ENCODE measurements at regions not wholly inside any gene's neighbourhood (a gene's known extent, or its start where the extent isn't known, plus 50 kb on each side); places are given as distances from the start of the nearest gene placed in this dataset.
"Not testable (repeated sequence)": the region's sequence is repeated elsewhere in the genome, so short reads cannot be mapped to it uniquely, and the experiment has no call there.

DNA sequence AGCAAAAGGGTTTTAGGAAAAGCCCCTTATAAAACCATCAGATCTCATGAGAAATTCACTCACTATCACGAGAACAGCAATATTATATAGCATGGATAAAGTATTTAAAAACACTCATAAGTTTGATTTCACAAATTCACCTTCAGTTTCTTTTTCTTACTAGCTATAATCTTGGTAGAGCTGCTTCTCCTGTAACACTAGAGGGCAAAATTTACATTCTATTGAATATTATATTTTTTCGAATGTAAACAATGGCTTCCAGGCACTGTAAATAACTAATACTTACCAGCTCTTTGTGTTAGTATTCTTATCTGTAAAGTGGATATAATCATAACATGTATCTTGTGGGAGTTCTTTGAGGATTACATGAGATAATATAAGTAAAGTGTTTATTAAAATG lies 259.6 kb downstream of the CCER1 start:
- DNase-seq: no peak

- DNase-seq: no peak
Observed at GRCh38 chr12:90690120-90690519, 264.9 kb downstream of the CCER1 start.

GRCh38 chr12:90687682-90688081 lies 267.3 kb downstream of the CCER1 start:
- not testable (repeated sequence) for DNase-seq

DNA sequence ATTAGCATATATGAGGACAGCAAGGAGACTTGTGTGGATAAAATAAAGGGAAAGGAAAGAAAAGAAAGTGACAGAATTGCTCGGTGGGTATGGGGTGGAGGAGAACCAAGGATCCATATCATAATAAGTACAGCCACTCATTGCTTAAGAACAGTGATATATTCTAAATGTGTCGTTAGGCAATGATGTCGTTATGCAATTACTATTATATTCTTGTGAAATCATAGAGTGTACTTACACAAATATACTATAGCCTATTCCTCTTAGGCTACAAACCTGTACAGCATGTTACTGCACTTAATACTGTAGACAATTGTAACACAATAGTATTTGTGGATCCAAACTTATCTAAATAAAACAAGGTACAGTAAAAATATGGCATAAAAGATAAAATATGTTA lies 271.1 kb downstream of the CCER1 start:
- DNase-seq: no peak

DNA sequence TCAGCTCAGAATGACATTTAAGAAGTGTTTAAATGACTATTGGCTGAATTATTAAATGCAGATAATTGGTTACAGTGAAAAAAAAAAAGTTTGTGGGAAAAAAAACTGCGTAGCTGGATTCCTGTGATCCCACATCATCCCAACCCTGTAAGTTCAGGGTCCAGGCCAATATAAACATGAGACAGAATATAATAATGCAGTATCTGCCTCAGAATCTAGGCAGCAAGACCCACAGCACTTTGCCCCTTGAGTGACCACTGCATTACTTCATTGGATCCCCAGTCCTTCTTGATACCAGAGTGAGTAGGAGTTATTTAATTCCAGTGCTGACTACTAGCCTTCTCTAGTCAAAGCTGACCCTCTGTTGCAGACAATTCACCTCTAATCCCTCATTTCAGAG lies 272.6 kb downstream of the CCER1 start:
- no peak for DNase-seq

DNA sequence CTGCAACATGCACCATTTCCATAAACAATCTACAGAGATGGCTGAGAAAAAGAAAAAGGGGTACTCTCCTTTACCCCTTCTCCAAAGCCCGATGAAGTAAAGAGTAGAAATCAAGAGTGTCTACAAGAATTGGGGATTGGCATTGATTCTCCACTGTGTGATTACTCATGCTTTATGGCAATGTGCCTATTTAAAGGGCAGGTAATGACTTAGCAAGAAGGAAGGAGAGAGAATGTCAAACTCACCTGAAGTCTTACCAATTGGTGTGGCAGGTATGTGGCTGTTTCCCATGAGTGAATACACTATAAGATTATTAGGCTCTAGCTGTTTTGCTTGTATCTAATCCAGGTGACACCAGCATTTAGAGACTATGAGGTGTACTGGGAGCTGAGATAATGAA lies 275.3 kb downstream of the CCER1 start:
- DNase-seq: no peak

DNA sequence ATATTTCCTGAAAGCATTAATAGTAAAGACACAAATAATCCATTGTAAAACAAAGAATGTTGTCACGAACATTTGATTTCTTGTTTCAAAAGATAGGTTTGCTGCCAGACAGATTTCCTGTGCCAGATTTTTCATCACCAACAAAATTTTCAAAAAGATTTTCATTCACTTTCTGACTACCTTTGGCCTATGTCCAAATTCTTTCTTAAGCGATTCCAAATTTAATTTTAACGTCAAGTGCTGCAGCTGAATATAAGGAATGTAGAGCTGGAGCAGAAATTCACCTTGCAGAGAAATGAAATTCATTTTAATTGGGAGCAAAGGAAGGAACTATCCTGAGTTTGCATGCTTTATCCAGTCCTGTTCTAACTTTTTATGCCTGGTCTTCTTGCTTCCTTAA lies 277.4 kb downstream of the CCER1 start:
- no peak for DNase-seq

GRCh38 chr12:90677055-90677454 lies 277.9 kb downstream of the CCER1 start:
- DNase-seq: no peak

DNA sequence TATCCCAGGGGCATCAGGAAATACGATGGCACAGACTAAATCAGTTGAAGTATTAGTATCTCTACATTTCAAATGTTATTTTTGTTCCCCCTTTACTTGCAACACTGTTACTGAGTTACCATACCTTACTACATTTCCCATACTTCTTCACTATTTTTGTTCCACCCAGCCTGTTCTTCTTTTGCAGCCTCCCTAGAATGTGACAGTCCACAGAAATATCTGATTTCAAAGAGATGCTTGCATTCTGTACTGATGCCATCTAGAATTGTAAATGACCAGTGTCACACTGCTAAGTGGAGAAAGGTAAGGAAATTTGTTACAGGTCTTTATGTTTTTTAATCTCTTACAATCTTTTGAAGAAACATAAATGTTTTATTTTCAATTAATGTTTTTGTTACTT lies 279.9 kb downstream of the CCER1 start:
- DNase-seq: no peak

DNA sequence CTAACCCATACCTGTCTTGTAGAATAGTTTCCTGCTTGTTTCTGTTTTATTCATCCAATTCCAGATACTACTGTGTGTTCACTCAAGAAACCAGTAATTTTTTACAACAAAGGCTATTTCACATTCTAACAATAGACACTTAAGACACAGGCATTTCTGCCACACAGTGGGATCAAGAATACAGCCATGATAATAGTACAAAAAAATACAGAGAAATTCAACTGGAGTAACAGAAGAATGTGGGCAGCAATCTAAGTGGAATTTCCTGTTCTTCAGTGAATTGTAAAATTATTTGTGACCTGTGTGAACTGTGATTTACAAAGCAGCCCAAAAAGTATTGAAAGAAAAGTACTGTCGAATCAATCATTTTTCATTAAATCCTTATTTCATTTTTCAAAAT lies 282.9 kb downstream of the CCER1 start:
- DNase-seq: no peak

GRCh38 chr12:90663949-90664348 lies 291.0 kb downstream of the CCER1 start:
- not testable (repeated sequence) for DNase-seq

GRCh38 chr12:90659060-90659459 lies 295.9 kb downstream of the CCER1 start:
- no peak for DNase-seq

- no peak for DNase-seq
Observed at GRCh38 chr12:90653040-90653439, 301.9 kb downstream of the CCER1 start.

GRCh38 chr12:90652280-90652679 lies 302.7 kb downstream of the CCER1 start:
- DNase-seq: no peak

DNA sequence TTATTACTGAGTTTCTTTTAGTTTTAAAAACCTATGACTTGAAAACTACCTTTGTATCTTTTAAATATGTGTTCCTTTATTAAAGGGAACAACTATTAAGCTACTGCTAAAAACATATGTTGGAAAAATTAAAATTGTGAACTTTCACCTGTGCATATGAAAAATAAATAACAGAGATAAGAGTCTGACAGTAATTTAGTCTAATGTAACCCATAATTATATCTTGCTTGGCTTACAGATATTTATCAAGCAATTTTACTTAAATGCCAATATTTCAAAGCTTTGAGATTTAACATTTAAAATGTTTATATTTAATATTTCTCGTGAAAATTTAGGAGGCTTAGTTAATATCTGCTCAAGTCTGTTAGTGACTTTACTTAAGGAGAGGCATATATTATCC lies 309.8 kb downstream of the CCER1 start:
- no peak for DNase-seq

DNA sequence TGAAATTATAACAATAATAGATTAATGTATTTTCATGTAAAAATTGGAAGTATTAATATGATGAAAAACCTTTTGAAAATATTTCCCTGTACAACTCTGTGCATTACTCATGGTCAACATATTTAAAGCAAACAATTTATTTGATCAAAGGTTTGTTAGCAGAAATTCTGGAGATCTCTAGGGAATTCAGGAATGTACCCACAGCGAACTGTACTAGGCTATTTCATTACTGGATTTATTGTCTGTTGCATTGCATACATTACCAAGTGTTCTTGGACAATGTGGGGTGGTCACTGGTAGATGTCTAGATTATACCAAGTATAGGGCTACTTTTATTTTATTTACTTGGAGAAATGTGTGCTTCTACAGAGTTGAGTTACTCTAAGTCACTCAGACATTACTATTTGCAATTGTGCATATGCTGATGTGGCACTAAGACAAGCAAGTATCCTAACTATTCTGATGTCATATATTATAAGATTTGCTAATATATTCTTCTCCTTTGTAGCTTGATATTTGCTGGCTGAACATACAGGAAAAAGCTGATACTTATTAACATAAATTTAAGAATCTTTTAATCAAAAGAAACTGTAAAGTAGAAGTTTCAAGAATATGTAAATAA lies 323.3 kb downstream of the CCER1 start:
- DNase-seq: no peak

DNA sequence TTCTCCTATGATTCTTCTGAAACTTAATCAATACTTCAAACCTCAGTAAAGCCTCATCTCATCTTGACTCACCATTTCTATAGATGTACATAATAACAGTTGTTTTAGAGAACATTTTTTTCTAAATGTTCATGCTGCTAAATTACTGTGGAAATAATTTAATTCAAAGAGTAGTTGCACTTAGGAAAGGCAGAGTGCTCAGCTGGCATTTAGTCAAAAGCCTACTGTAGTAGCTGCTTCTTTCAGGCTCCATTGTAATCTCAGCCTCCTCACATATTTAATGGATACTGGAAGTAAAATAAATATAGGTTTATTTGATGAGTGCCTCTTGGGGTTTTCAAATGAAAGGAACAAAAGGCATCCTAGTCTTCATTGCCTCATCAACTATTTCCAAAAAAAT lies 325.0 kb downstream of the CCER1 start:
- no peak for DNase-seq

DNA sequence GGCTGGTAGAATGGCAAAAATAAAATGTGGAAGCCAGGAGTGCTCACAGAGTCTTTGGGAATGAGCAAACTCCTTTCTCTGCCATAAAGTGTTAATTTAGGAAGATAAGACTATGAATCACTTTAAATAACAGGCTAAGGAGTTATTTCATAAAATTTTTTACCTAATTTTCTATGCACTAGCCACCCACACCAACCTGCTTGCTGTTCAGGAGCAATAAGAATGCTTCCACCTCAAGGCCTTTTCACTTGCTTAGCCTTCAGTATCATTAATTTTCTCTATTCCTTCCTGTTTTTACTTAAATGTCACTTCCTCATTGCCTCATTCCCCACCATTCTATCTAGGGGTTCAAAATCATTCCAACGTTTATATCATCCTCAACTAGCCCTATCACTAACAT lies 326.8 kb downstream of the CCER1 start:
- no peak for DNase-seq

GRCh38 chr12:90627180-90627896 lies 327.6 kb downstream of the CCER1 start:
- DNase-seq: no peak

DNA sequence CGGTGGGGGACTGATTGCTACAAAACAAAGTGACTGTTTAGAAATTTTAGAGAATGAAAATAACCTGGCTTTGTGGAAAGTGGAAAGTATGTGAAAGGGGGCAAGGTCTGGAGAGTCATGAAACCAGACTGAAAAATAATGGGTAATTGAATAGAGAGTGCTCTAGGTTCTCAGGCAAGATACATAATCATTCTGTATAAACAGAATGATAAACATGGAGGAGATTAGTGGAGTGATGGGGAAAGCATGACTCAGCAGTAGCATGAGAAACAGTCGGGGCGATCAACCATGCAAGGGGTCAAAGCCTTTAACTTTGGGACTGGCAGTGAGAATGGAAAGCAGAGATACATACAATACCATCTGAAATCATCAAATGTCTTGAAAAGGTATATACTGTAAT lies 332.5 kb downstream of the CCER1 start:
- DNase-seq: no peak

GRCh38 chr12:90621927-90622326 lies 333.0 kb downstream of the CCER1 start:
- no peak for DNase-seq

- no peak for DNase-seq
Observed at GRCh38 chr12:90619943-90620342, 335.0 kb downstream of the CCER1 start.

DNA sequence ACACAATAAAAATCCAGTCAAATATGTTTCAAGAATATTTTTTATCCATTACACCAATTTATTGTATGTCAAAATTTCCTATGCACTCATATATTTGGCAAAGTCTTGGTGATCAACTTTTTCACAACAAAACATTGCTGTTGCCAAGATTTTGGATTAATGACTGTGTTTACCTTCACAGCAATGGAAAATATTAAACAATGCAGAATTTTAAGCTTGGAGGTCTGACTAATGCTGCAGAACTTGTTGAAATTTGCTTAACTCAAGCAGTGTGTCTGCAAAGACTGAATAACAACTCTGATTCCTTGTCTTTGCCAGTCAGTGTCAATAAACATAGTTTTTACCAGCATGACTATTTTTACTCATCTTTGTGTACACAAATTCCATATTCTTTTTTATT lies 336.4 kb downstream of the CCER1 start:
- DNase-seq: peak; percentile 37

- DNase-seq: no peak
Observed at GRCh38 chr12:90611891-90612290, 343.1 kb downstream of the CCER1 start.
